GM23248 (cell line): ENCODE measurements at regions not wholly inside any gene's neighbourhood (a gene's known extent, or its start where the extent isn't known, plus 50 kb on each side); places are given as distances from the start of the nearest gene placed in this dataset.

Experiments used
- EZH2 ChIP-seq: fragments of 200-600 bp; sonication (generic); IDR thresholded peaks from 2 replicates; pipeline ENCODE4 v1.6.1; 2018; ENCODE audit warnings: antibody characterized with exemption, mild to moderate bottlenecking; ENCODE audit not compliant: insufficient read depth, poor library complexity, severe bottlenecking
- EZH2phosphoT487 ChIP-seq: fragments of 200-600 bp; sonication (generic); IDR thresholded peaks from 2 replicates; pipeline ENCODE4 v1.6.1; 2018; ENCODE audit warnings: antibody characterized with exemption, moderate library complexity, mild to moderate bottlenecking, low read depth; ENCODE audit not compliant: insufficient read depth

DNA sequence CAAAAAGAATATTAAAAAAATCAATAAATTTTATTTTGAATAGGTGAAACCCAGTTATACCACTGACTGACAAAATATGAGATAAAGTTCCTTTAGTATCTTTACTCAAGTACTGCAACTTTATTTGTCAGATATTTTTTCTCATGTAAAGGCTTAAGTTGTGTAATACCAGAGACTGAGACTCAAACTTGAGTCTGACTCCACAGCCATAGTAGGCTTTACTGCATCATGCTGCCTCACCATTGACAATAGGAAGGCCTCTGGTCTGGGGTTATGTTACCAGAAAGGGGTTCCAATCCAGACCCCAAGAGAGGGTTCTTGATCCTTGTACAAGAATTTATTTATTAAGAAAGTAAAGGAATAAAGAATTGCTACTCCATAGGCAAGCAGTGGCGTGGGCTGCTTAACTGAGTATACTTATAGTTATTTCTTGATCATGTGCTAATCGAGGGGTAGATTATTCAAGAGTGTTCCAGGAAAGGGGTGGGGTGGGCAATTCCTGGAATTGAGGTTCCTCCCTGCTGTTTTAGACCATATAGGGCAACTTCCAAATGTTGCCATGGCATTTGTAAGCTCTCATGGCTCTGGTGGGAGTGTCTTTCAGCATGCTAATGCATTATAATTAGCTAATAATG lies 187.4 kb upstream of the WSB1 start:
- no peak for TF ChIP-seq EZH2
- no peak for TF ChIP-seq EZH2phosphoT487
